SK-N-SH treated with all-trans-retinoic acid at 6 μM for 48 hours (cell line): ENCODE measurements at regions not wholly inside any gene's neighbourhood (a gene's known extent, or its start where the extent isn't known, plus 50 kb on each side); places are given as distances from the start of the nearest gene placed in this dataset.

Experiments
- ATAC-seq: fragments of 200-7000 bp; cut with Tn5 transposase; 3 replicates; pipeline ENCODE4 v1.9.1; 2020; ENCODE audit warnings: mild to moderate bottlenecking, moderate library complexity
- ARNTL ChIP-seq: fragments of 450-650 bp; formaldehyde crosslinking; IDR thresholded peaks from 2 replicates; pipeline ENCODE4 v1.5.0; 2020; ENCODE audit warnings: low read depth, mild to moderate bottlenecking, moderate library complexity, borderline replicate concordance
- BACH2 ChIP-seq: fragments of 250-450 bp; sonication (Bioruptor Pico); IDR thresholded peaks from 2 replicates; pipeline ENCODE4 v1.9.0; 2021; ENCODE audit warnings: mild to moderate bottlenecking, borderline replicate concordance
- CSDC2 ChIP-seq: fragments of 250-450 bp; sonication (Bioruptor Pico); IDR thresholded peaks from 2 replicates; pipeline ENCODE4 v1.5.0; 2020; ENCODE audit warnings: mild to moderate bottlenecking, moderate library complexity
- ESRRG ChIP-seq: fragments of 250-450 bp; sonication (Bioruptor Pico); IDR thresholded peaks from 2 replicates; pipeline ENCODE4 v1.6.1; 2021; ENCODE audit warnings: mild to moderate bottlenecking
- GLIS3 ChIP-seq: fragments of 250-450 bp; sonication (Bioruptor Pico); IDR thresholded peaks from 2 replicates; pipeline ENCODE4 v1.5.0; 2020; ENCODE audit warnings: mild to moderate bottlenecking, moderate library complexity
- OSR1 ChIP-seq: fragments of 250-450 bp; sonication (Bioruptor Pico); IDR thresholded peaks from 2 replicates; pipeline ENCODE4 v1.8.0; 2022; ENCODE audit warnings: moderate library complexity, mild to moderate bottlenecking, inconsistent platforms
- POU6F1 ChIP-seq: fragments of 250-450 bp; sonication (Bioruptor Pico); IDR thresholded peaks from 2 replicates; pipeline ENCODE4 v1.8.0; 2021; ENCODE audit warnings: low read depth, mild to moderate bottlenecking, moderate library complexity, borderline replicate concordance
- PPARA ChIP-seq: fragments of 250-450 bp; sonication (Bioruptor Pico); IDR thresholded peaks from 2 replicates; pipeline ENCODE4 v1.5.0; 2020; ENCODE audit warnings: mild to moderate bottlenecking, borderline replicate concordance
- RARB ChIP-seq: fragments of 250-450 bp; sonication (Bioruptor Pico); IDR thresholded peaks from 2 replicates; pipeline ENCODE4 v1.8.0; 2021; ENCODE audit warnings: mild to moderate bottlenecking, moderate library complexity
- TCF4 ChIP-seq: fragments of 250-450 bp; sonication (Bioruptor Pico); IDR thresholded peaks from 2 replicates; pipeline ENCODE4 v1.8.0; 2021; ENCODE audit warnings: mild to moderate bottlenecking, moderate library complexity, borderline replicate concordance
- TOX ChIP-seq: fragments of 250-450 bp; sonication (Bioruptor Pico); IDR thresholded peaks from 2 replicates; pipeline ENCODE4 v1.8.0; 2021; ENCODE audit warnings: mild to moderate bottlenecking, moderate library complexity, borderline replicate concordance
- ZC3H10 ChIP-seq: fragments of 250-450 bp; sonication (Bioruptor Pico); IDR thresholded peaks from 2 replicates; pipeline ENCODE4 v1.5.1; 2021; ENCODE audit warnings: mild to moderate bottlenecking, moderate library complexity
- ZFP3 ChIP-seq: fragments of 250-450 bp; sonication (Bioruptor Pico); IDR thresholded peaks from 2 replicates; pipeline ENCODE4 v1.5.0; 2020; ENCODE audit warnings: mild to moderate bottlenecking, moderate library complexity
- ZFP30 ChIP-seq: fragments of 450-650 bp; formaldehyde crosslinking; IDR thresholded peaks from 2 replicates; pipeline ENCODE4 v1.5.0; 2022; ENCODE audit warnings: mild to moderate bottlenecking, moderate library complexity
- ZNF565 ChIP-seq: fragments of 450-650 bp; formaldehyde crosslinking; conservative IDR thresholded peaks from 2 replicates; pipeline ENCODE4 v1.5.0; 2020; ENCODE audit warnings: low read depth, mild to moderate bottlenecking, moderate library complexity
- ZNF70 ChIP-seq: fragments of 450-650 bp; formaldehyde crosslinking; IDR thresholded peaks from 2 replicates; pipeline ENCODE4 v1.5.0; 2020; ENCODE audit warnings: mild to moderate bottlenecking, moderate library complexity
- ZNF8 ChIP-seq: fragments of 450-650 bp; formaldehyde crosslinking; IDR thresholded peaks from 2 replicates; pipeline ENCODE4 v1.5.0; 2020; ENCODE audit warnings: mild to moderate bottlenecking, moderate library complexity
- TF ChIP-seq, protein P1 (sequence below): fragments of 250-450 bp; sonication (Bioruptor Pico); IDR thresholded peaks from 2 replicates; pipeline ENCODE4 v1.8.0; 2020; ENCODE audit warnings: mild to moderate bottlenecking, moderate library complexity, borderline replicate concordance
- TF ChIP-seq, protein P2 (sequence below): fragments of 250-450 bp; sonication (Bioruptor Pico); IDR thresholded peaks from 2 replicates; pipeline ENCODE4 v1.5.1; 2021; ENCODE audit warnings: mild to moderate bottlenecking, moderate library complexity
- TF ChIP-seq, protein P3 (sequence below): fragments of 250-450 bp; sonication (Bioruptor Pico); IDR thresholded peaks from 2 replicates; pipeline ENCODE4 v1.5.0; 2020; ENCODE audit warnings: mild to moderate bottlenecking, moderate library complexity
- TF ChIP-seq, protein P4 (sequence below): fragments of 250-450 bp; sonication (Bioruptor Pico); IDR thresholded peaks from 2 replicates; pipeline ENCODE4 v1.5.1; 2020; ENCODE audit warnings: low read depth, mild to moderate bottlenecking, moderate library complexity

DNA sequence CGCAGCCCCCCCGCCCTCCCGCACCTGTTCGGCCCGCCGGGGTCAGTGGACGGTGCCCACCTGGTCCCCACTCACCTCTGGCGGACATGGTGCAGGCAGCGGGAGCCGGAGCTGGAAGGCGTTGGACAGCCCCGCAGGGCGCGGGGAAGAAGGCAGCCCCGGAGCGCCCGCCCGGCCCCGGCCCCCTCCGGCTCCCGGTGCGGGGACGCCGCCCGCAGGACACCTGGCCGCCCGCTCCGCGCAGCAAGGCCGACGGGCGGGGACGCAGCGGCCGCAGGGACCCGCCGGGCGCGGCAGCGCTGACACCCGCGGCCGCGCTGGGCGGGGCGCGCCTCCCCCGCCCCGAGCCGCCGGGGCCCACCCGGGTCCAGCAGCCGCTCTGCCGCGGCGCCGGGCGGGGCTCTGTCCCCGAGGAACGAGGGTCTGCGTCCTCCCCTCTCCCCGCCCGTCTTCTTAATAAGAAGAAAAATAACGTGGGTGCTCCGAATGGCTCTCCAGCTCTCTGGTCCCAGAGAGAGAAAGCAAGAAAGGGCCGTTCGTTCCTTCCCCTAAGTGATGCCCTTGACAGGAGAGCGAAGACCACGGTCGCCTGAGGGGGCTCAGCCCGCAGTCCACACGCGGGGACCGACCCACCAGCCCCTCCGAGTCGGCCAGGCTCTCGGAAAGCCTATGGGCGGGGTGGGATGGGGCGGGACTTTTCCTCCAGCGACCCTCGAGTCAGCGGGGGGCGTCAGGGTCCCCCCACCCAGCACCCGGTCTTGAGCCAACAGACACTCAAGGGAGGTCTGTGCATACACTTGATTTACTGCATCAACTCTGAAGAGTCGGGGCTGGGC lies 53.4 kb upstream of the FHIP2A start:
- ATAC-seq: peak; percentile 53
- TF ChIP-seq ZNF70 (CRISPR knock-in tag) (no peak), ZFP3 (no peak), BACH2 (CRISPR knock-in tag) (no peak), GLIS3 (CRISPR knock-in tag) (no peak), CSDC2 (CRISPR knock-in tag) (no peak), ARNTL (CRISPR knock-in tag) (no peak)
- TF ChIP-seq, all 23 proteins: peak for 0

GRCh38 chr10:114770009-114770408 lies 51.6 kb upstream of the FHIP2A start:
- no peak for ATAC-seq

DNA sequence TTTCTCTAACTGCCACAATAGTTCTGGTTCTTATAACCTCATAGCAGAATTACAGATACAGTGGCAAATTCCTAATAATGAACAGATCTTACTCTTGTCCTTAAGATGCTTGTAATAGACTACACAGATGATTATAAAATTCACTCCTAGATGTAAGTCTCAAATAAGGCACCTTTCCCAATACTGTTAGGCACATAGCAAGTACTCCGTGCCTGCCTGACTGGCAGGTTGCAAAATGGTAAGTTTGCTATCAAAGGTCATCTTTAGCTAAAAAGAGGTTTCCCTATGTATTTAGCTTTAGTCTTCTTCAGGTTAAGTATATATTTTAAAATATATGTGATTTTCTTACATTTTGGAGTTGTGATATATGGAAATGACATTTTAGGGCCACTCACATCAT lies 50.4 kb upstream of the FHIP2A start:
- no peak for TF ChIP-seq OSR1 (CRISPR knock-in tag)
- TF ChIP-seq, protein P1, sequence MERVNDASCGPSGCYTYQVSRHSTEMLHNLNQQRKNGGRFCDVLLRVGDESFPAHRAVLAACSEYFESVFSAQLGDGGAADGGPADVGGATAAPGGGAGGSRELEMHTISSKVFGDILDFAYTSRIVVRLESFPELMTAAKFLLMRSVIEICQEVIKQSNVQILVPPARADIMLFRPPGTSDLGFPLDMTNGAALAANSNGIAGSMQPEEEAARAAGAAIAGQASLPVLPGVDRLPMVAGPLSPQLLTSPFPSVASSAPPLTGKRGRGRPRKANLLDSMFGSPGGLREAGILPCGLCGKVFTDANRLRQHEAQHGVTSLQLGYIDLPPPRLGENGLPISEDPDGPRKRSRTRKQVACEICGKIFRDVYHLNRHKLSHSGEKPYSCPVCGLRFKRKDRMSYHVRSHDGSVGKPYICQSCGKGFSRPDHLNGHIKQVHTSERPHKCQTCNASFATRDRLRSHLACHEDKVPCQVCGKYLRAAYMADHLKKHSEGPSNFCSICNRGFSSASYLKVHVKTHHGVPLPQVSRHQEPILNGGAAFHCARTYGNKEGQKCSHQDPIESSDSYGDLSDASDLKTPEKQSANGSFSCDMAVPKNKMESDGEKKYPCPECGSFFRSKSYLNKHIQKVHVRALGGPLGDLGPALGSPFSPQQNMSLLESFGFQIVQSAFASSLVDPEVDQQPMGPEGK (CRISPR knock-in tag): no peak
- TF ChIP-seq ZNF565: no peak
- TF ChIP-seq POU6F1: no peak
- TF ChIP-seq PPARA (CRISPR knock-in tag): no peak
- TF ChIP-seq CSDC2 (CRISPR knock-in tag): no peak
- TF ChIP-seq ZNF70 (CRISPR knock-in tag): no peak
- no peak for TF ChIP-seq GLIS3 (CRISPR knock-in tag)
- TF ChIP-seq TCF4 (CRISPR knock-in tag): no peak
- TF ChIP-seq ZNF8 (CRISPR knock-in tag): no peak
- TF ChIP-seq ESRRG (CRISPR knock-in tag): no peak
- no peak for TF ChIP-seq ARNTL (CRISPR knock-in tag)
- TF ChIP-seq, protein P2, sequence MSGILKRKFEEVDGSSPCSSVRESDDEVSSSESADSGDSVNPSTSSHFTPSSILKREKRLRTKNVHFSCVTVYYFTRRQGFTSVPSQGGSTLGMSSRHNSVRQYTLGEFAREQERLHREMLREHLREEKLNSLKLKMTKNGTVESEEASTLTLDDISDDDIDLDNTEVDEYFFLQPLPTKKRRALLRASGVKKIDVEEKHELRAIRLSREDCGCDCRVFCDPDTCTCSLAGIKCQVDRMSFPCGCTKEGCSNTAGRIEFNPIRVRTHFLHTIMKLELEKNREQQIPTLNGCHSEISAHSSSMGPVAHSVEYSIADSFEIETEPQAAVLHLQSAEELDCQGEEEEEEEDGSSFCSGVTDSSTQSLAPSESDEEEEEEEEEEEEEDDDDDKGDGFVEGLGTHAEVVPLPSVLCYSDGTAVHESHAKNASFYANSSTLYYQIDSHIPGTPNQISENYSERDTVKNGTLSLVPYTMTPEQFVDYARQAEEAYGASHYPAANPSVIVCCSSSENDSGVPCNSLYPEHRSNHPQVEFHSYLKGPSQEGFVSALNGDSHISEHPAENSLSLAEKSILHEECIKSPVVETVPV (CRISPR knock-in tag): no peak
- no peak for ATAC-seq

More at GRCh38 chr10:114770009-114770408, 51.6 kb upstream of the FHIP2A start:
- TF ChIP-seq OSR1 (CRISPR knock-in tag): no peak
- TF ChIP-seq RARB: no peak
- TF ChIP-seq ZFP30 (CRISPR knock-in tag): no peak
- TF ChIP-seq, protein P3, sequence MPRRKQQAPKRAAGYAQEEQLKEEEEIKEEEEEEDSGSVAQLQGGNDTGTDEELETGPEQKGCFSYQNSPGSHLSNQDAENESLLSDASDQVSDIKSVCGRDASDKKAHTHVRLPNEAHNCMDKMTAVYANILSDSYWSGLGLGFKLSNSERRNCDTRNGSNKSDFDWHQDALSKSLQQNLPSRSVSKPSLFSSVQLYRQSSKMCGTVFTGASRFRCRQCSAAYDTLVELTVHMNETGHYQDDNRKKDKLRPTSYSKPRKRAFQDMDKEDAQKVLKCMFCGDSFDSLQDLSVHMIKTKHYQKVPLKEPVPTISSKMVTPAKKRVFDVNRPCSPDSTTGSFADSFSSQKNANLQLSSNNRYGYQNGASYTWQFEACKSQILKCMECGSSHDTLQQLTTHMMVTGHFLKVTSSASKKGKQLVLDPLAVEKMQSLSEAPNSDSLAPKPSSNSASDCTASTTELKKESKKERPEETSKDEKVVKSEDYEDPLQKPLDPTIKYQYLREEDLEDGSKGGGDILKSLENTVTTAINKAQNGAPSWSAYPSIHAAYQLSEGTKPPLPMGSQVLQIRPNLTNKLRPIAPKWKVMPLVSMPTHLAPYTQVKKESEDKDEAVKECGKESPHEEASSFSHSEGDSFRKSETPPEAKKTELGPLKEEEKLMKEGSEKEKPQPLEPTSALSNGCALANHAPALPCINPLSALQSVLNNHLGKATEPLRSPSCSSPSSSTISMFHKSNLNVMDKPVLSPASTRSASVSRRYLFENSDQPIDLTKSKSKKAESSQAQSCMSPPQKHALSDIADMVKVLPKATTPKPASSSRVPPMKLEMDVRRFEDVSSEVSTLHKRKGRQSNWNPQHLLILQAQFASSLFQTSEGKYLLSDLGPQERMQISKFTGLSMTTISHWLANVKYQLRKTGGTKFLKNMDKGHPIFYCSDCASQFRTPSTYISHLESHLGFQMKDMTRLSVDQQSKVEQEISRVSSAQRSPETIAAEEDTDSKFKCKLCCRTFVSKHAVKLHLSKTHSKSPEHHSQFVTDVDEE (CRISPR knock-in tag): no peak
- TF ChIP-seq, protein P4, sequence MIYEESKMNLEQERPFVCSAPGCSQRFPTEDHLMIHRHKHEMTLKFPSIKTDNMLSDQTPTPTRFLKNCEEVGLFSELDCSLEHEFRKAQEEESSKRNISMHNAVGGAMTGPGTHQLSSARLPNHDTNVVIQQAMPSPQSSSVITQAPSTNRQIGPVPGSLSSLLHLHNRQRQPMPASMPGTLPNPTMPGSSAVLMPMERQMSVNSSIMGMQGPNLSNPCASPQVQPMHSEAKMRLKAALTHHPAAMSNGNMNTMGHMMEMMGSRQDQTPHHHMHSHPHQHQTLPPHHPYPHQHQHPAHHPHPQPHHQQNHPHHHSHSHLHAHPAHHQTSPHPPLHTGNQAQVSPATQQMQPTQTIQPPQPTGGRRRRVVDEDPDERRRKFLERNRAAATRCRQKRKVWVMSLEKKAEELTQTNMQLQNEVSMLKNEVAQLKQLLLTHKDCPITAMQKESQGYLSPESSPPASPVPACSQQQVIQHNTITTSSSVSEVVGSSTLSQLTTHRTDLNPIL: no peak
- no peak for TF ChIP-seq ARNTL (CRISPR knock-in tag)
- no peak for TF ChIP-seq ZC3H10 (CRISPR knock-in tag)
- TF ChIP-seq PPARA (CRISPR knock-in tag): no peak
- no peak for TF ChIP-seq TOX (CRISPR knock-in tag)
- TF ChIP-seq ZNF70 (CRISPR knock-in tag): no peak
- TF ChIP-seq CSDC2 (CRISPR knock-in tag): no peak
- TF ChIP-seq, protein P1 (CRISPR knock-in tag): no peak
